GM04504 (cell line): ENCODE measurements at regions not wholly inside any gene's neighbourhood (a gene's known extent, or its start where the extent isn't known, plus 50 kb on each side); places are given as distances from the start of the nearest gene placed in this dataset.

Source experiments
- DNase-seq: peaks from one replicate; pipeline ENCODE4 v3.0.0-alpha.2; 2012; ENCODE audit warnings: low read depth

DNA sequence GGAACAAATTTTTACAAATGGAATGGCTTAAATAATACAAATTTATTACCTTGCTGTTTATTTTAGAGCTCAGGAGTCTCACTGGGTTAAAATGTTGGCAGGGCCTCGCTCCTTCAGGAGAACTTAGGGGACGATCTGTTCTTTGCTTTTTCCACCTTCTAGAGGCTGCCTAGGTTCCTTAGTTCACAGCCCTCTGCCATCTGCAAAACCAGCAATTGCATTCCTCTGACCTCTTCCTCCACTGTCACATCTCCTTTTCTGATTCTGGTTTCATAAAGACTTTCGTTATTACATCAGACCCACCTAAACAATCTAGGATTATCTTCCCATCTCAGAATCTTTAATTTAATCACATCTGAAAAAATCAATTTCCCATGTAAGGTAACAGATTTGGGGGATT, 249.6 kb upstream of the SPRY2 start:
- no peak for DNase-seq

DNA sequence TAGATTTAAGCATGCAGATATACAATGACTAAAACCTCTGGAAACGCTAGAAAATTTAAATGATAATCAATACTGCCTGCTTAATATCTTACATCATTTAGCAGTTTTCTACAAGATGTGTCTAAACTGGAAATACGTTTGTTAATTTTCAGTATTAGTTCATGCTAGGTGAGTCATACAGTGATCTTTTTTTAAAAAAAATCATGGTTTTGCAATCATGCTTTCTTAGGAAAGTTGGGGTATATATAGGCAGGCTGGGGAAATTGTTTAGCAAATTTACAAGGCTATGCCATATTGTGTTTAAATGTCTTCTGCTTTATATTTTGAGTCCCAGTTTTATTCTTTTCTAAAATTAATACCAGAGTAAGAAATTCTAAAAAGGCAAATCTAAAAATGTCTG, 245.4 kb upstream of the SPRY2 start:
- DNase-seq = no peak

DNA sequence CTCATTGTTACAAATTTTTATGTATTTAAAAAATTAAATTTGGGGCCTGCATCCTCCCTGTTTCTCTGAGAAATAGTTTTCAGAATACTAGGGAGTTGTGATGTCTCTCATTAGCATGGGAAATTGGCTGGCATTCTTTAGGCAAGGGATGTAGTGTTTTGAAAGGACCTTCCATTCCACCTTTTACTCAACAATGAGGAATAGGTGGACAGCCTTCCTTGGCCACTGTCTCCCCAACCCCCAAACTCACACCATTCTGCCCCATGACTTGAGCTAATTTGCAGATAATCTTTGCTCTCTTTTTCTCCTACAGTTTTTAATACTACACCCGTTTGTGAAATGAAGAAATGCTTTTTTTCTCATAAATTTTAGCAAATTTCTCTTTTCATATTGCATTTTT, 244.6 kb upstream of the SPRY2 start:
- DNase-seq = no peak

DNA sequence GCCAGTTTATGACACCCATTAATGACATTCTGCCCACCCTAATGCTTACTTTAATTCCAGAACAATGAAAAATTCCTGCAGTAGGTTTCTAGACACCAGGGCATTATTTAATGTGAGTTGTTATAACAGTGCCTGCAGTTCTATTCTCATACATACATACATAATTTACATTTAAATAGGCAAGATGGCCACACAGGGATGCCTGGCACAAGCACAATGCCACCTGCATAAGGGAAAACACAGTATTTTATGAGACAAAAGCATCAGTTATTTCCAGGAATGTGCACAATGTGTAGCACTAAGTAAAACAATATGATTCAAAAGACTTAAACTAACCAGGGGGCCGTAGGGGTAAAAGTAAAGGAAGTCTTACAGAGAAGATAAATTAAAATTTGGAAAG, 243.9 kb upstream of the SPRY2 start:
- no peak for DNase-seq

DNA sequence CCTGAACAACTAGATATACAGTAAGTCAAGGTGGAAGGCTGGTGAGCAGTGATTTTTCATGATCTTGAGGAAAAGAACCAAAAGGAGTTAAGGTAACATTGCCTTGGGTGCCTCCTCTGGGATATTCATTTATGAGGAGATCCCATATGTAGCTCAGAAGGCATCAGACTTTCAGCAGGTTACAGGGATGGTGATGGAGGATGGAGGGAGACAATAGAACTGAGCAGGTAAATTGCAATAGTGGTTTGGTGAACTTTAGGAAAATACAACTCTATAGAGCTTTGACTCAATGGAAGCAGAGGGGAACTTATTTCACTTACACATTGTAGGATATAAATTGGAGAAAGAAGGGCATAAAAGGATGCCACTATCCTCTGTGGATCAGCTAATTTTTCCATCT, 243.4 kb upstream of the SPRY2 start:
- no peak for DNase-seq

DNA sequence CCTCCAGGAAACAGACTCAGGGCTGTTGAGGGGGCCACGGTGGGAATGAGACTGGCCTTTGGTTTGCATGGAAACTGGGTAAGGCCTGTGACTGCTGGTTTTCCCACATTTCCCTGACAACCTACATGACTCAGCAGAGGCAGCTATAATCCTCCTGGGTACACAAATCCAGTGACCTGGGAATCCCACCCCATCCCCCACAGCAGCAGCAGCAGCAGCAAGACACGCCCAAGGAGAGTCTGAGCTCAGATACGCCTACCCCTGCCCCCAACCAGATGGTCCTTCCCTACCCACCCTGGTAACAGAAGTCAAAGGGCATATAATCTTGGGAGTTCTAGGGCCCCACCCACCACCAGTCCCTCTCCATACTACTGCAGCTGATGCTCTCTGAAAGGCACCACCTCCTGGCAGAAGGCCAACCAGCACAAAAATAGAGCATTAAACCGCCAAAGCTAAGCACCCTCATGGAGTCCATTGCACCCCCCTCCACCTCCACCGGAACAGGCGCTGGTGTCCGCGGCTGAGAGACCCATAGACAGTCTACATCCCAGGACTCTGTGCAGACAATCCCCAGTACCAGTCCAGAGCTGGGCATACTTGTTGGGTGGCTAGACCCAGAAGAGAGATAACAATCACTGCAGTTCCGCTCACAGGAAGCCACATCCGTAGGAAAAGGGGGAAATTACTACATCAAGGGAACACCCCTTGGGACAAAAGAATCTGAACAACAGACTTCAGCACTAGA, 237.2 kb upstream of the SPRY2 start:
- DNase-seq = no peak

DNA sequence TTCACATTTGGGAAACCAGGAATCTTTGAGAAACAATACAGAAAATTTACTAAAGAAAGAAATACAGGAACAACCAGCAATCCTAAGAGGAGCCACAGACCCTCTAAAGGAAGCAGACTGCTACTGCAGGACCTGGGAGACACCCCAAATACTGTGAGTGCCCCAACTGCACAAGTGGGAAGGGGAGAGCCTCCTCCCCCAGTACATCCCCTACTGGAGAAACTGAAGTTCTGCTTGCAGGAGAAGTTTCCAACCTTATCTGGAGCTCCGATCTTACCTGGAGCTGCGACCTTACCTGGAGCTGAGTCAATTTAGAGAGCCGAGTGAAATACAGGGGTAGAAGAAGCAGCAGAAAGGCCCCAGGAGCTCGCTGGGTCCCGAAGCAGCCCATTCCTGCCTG, 236.4 kb upstream of the SPRY2 start:
- no peak for DNase-seq

DNA sequence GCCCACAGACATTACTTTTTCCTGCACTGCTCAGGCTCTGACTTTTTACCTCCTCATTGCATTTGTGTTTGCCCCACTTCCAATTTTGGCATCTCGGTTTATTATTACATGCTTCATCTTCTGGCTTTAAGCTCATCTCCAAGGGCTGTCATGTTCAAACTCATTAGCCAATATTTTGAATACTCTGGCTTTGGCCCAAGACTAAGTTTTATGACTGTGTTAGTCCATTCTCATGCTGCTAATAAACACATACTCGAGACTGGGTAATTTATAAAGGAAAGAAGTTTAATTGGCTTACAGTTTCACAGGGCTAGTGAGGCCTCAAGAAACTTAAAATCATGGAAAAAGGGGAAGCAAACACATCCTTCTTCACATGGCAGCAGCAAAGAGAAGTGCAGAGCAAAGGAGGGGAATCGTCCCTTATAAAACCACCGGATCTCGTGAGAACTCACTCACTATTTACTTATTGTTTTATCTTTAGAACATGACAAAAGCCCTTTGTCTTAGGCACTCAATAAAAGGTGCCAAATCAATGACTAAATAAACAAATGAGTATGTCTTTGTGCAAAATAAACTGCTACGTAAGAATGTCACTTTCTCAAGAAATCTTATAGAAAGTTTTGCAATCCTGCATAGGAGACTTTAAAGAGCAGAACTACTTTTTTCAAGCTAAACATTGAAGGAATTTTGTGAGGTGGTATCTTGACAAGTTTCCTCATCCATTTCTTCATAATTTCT, 233.4 kb upstream of the SPRY2 start:
- DNase-seq = no peak

DNA sequence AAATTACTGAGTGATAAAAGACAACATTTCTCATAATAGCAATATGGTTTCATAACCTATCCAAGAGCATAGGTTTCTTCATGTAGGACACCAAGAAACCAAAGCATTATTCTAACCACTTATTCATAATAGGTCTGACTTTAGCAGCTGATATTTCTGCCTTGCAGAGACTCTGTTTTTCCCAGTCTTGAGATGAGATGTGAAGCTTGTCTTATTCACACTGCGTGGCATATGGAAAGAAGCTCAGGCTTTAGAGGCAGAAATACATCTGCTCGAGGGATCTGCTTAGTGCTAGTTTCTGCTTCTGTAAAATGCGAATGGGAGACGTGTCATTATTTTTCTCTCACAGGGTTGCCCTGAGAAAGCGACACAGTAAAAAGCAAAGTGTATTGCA, 232.0 kb upstream of the SPRY2 start:
- DNase-seq = no peak

DNA sequence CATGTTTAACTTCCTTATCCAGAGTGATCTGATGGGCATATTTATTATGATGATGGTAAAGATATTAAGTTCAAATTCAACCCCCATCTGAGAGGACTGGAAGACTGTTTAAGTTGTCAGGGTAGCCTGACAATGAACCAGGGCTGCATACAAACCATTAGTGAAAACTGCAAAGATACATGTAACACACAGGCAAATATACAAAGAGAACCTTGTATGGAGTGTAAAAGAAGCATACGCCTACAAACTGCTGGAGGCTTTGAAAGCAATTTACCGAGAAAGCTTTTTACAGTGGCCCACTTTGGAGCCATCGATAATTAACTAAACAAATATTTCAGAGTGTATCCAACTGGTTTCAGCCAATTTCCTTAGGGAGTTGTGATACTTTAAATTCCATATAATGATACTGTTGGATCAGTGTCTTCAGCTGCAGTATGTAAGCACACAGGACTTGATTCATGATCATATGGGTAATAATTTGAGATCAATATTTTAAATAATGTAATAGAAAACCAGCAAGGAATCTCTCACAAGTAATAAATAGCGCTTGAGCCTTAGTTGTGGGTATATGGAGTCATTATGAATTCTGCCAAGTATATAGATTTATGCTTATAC, 231.5 kb upstream of the SPRY2 start:
- no peak for DNase-seq

DNA sequence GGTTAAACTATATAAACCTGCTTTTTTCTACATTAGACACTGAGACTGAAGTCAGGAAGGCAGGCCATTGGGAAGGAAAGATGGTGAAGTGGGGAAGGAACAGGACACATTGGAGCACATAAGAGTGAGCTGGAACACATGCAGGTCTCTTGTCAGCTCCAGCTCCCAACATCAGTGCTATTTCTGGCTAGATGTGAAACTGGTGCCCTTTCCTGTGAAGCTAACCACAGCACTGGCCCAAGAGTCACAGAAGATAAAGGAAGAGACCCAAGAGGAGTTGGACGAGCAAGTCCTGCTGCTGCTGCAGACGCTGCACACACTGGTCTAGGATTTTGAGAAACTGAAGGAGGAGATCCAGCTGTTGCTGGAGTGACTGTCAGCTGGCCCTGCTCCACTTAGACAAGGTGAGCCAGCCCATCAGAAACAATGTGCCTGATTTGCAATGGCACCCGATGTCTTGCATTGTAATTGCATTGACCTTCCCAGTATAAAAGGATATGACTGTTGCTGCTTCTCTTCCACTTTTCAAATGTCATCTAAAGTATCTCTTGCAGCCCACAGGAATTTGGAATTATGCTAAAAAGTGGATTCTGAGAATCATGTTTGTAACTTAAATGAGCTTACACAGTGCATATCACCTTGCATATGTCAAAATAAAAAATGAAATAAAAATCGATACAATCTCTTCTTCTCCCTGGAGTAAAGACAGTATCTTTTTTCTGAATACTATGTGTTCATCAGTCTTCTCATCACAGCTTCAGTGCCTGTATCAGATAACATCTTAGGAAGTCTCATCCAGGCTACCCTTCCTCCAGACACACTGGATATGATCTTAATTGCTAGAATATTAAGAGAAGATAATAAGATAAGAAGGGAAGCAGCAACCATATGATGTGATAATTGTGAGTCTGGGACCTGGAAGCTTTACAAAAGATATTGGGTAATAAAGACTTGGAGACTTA, 230.7 kb upstream of the SPRY2 start:
- DNase-seq = no peak

DNA sequence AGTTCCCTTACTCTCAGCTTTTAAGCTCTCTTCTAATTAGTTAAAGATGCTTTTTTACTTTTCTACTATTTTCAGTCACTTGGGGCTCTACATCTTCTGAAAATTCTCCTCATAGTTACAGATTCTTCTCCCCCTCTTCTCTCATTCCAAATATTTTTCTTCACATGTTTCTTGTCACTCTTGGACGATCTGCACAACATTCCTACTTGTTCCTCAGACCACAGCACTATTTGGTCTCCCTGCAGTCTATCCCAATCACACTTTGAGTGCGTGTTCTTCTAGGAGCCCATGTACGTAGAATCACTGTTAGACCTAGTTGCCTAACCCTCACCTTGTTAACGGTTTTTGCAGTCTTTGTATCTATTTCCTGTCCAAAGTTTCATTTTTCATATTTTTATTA, 222.5 kb upstream of the SPRY2 start:
- DNase-seq = no peak

DNA sequence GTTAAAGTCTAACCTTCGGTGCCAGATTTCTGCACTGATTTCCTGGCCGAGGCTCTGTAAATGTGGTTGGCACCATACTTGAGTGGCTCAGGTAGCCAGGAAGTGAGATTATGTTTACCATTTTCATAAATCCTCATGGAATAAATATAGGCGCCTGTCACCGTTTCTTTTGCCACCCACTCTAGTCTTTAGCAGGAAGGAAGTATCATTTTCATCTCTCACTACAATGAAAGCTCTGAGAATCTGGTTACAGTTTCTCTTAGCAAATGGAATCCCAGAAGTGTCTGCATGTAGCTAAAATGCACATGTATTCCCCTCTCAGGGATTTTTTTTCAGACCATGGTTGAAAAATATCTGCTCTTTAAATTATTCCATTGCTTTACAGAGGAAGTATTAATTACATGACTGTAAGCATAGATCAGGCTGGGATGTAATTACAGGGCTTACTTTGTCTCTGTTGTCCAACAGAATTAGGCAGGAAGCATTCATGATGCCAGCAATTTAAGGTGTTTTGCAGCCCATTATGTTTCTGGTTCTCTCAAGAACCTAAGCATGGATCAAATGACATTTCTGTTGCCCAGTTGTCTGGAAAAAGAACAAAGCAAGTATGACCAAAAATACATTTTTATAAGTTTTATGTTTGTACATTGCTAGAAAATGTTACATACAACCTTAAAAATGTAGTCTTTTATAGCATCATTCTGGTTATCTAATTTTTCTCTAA, 221.7 kb upstream of the SPRY2 start:
- DNase-seq = no peak

DNA sequence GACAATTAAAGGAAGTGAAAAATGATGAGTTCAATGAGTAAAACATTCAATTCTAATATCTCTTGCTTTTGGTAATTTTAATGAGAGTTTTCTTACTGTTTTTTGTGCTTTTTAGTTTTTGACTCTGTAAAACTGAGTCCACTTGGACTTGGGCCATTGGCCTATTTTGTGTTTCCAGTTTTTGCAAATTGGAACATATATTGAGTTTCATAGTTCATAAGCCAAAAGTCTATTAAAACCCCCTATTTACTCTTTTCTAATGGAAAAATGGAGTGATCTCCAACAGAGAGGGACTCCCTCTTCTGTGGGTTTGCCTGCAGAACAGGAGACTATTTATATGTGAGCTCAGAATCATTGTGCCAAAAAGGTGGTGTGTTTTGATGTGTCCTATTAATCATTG, 219.7 kb upstream of the SPRY2 start:
- DNase-seq = no peak

DNA sequence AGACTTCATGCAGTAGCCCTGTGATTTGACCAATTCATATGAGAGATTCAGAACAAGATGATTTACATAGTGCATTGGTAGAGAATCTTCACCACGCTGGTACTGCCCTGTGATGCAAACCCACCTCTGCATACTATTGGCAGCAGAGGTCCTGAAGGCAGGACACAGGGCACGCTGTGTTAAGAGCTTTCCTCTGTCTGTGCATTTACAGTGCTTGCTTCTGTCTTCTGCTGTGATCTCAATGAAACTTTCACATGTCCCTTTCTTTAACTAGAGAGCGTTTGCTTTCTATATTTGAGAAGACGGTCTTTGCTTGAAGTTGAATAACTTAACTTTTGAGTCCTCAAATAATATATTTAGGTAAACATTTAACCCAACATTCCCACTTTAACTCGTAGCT, 219.0 kb upstream of the SPRY2 start:
- DNase-seq = no peak

DNA sequence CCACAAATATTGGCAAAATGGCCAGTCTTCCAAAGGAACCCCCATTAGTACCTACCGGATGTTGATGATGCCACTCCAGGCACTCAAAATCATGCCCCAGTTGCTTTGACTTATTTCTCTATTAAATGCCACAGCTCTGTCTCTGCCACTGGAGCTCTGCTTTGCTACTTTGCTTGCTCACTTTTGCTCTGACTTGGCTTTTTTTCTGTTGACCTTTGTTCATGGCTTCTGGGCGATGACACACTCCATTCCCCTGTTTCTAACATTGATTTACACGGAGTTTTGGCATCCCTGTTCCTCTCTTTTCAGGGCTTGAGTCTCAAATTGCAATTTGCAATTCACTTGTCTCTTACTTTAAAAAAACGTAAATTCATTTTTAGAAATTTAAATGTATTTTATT, 217.1 kb upstream of the SPRY2 start:
- no peak for DNase-seq

DNA sequence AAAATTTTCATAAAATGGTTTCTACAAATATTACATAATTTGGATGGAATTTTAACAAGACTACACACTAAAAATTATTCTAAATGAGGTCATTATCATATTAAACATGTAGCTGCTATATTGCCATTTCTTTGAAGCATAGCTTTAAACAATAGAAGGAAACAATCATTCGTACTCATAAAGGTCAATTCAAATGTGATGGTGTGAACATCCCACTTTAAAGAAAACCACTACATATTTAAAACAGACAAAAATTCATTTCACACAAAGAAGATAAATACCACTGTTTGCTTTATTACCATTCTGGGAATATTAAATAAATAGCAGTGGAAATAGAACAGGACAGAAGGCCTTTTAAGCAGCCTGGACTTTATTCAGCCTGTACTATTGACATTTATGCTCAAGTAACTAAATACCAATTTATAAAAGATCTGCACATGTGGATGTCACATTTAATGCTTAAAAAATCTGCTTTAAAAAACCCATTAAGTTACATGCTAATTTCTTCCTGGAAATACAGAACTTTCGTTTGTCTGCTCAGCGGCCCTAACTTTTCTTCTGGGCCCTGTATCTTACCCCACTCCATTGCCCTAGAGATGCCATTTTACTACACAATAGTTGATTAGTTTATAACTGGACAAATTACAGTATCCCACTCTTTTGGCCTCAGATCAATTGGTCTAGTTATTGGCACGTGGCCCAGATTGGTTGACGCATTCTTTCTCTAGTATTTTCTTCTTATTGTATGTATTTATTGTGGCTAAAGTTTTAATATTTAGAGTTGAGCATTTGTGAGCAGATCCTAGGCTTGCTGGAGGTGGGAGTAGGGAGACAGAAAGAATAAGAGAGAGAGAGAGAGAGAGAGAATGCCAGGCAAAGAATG, 215.1 kb upstream of the SPRY2 start:
- DNase-seq = no peak

DNA sequence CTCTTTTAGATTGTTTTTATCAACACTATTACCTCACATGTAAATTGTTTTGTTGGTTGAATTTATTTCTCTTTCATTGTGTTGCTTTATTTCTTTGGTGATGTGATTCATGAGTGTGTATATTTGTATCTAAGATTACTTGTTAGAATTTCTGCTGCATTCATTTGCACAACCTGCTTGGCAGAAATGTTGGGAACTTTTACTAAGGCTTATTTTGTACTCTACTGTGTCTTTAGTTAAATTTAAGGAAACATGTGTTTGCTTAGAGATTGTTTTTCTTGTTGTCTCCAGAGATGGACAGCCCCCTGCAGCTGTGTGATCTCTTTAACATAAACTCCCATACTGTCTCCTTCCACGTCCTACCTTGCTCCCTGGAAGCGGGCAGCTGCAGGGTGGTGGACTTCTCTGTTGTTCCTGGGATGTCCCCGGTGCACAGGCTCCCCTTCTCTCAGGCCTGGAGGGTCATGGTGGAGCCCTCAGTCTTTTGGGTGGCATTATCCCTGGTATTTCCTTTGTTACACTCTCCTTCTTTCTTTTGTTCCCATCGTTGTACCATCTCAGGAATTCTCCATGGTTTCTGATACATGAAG, 212.0 kb upstream of the SPRY2 start:
- DNase-seq = no peak

DNA sequence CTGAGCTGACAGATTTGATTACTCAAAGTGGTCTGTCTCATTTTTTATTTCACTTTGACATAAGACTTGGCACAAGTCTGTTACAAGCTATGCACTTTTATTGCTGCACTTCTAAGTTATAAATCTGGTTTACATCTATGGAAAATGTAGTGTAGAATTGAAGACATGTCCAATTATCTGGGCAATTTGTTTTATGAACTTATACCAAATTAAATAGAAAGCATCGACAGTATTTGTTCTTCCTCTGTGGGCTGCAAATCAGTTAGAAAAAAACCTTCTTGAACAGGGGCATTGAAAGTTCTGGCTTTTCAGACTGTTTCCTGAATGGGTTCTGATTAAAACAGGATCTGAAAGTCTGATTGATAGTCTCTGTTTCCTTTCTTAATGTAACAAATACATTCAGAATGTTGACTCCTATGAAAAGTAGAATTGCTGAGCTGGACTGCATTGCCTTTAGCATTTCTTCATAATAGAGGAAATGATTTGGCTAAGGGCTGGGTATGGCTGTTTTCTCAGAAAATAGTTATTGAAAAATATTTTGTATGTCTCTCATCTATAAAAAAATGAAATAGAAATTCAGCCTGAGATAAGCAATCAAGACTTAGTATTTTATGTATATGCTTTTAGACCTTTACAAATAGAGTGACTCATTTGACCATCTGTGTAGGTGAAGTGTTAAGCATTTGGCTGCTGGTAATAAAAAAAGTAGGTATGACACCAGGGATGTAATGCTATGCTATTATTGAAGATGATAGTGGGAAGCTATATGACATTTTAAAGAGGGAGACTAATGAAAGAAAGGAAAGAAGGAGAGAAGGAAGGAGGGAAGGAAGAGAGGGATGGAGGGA, 210.9 kb upstream of the SPRY2 start:
- DNase-seq = no peak
